Panc1 (cell line): ENCODE measurements at regions not wholly inside any gene's neighbourhood (a gene's known extent, or its start where the extent isn't known, plus 50 kb on each side); places are given as distances from the start of the nearest gene placed in this dataset.

Experiments
- POLR2AphosphoS5 ChIP-seq: IDR thresholded peaks from 2 replicates; pipeline ENCODE4 v1.6.1; 2012; ENCODE audit warnings: mild to moderate bottlenecking, low read depth, low read length, moderate library complexity
- SIN3A ChIP-seq: IDR thresholded peaks from 2 replicates; pipeline ENCODE4 v1.6.1; 2012; ENCODE audit warnings: low read depth, mild to moderate bottlenecking, low read length, moderate library complexity, borderline replicate concordance; ENCODE audit not compliant: insufficient read depth
- TF ChIP-seq, protein P1 (sequence below): fragments of 450-650 bp; IDR thresholded peaks from 2 replicates; pipeline ENCODE4 v1.5.1; 2017; ENCODE audit warnings: mild to moderate bottlenecking
- TF ChIP-seq, protein P2 (sequence below), 2 experiments: IDR thresholded peaks; 2 replicates each; pipeline ENCODE4 v1.6.1; 2011 to 2012; ENCODE audit warnings: low read depth in 2 of 2, control low read depth in 1 of 2, low read length in 1 of 2, mild to moderate bottlenecking in 1 of 2, moderate library complexity in 1 of 2; ENCODE audit not compliant: insufficient read depth in 1 of 2

DNA sequence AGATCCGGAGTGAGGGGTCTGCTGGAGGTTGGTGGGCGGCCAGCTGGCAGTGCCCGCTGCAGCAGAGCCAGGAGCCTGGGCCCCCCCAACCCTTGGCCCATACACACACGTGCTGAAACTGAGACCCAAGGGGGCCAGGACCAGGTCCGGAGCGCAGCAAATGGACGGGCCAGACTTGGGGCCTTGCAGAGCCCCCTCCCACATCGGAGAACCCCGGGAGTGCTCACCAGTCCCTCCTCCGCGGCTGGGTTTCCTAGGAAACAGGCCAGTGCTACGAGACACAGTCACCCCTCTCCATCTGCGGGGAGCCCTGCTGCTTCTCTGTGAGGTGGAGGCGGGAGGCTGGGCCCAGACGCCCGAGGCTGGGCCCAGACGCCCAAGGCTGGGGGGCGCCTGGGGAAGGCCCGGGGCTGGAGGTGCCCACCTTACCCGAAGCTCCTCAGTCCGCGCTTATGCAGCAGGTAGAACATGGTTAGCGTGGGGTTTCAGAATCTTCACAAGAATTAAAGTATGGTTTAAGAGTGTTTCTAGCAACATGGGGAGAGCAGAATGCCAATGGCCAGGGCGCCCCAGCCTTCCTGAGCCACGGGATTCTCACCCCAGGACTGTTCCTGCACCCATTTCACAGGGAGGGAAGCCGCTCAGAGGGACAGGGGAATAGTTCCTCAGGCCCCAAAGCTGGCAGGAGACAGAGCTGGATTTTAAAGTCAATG, 135.0 kb upstream of the PRR20G start:
- TF ChIP-seq, protein P1, sequence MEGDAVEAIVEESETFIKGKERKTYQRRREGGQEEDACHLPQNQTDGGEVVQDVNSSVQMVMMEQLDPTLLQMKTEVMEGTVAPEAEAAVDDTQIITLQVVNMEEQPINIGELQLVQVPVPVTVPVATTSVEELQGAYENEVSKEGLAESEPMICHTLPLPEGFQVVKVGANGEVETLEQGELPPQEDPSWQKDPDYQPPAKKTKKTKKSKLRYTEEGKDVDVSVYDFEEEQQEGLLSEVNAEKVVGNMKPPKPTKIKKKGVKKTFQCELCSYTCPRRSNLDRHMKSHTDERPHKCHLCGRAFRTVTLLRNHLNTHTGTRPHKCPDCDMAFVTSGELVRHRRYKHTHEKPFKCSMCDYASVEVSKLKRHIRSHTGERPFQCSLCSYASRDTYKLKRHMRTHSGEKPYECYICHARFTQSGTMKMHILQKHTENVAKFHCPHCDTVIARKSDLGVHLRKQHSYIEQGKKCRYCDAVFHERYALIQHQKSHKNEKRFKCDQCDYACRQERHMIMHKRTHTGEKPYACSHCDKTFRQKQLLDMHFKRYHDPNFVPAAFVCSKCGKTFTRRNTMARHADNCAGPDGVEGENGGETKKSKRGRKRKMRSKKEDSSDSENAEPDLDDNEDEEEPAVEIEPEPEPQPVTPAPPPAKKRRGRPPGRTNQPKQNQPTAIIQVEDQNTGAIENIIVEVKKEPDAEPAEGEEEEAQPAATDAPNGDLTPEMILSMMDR = no peak
- TF ChIP-seq, protein P2, sequence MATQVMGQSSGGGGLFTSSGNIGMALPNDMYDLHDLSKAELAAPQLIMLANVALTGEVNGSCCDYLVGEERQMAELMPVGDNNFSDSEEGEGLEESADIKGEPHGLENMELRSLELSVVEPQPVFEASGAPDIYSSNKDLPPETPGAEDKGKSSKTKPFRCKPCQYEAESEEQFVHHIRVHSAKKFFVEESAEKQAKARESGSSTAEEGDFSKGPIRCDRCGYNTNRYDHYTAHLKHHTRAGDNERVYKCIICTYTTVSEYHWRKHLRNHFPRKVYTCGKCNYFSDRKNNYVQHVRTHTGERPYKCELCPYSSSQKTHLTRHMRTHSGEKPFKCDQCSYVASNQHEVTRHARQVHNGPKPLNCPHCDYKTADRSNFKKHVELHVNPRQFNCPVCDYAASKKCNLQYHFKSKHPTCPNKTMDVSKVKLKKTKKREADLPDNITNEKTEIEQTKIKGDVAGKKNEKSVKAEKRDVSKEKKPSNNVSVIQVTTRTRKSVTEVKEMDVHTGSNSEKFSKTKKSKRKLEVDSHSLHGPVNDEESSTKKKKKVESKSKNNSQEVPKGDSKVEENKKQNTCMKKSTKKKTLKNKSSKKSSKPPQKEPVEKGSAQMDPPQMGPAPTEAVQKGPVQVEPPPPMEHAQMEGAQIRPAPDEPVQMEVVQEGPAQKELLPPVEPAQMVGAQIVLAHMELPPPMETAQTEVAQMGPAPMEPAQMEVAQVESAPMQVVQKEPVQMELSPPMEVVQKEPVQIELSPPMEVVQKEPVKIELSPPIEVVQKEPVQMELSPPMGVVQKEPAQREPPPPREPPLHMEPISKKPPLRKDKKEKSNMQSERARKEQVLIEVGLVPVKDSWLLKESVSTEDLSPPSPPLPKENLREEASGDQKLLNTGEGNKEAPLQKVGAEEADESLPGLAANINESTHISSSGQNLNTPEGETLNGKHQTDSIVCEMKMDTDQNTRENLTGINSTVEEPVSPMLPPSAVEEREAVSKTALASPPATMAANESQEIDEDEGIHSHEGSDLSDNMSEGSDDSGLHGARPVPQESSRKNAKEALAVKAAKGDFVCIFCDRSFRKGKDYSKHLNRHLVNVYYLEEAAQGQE (IDR thresholded peaks at IDR 0.05; ENCODE audit: insufficient read depth in 1 of 2, low read depth in 2 of 2, low read length in 1 of 2) = no peak
- TF ChIP-seq POLR2AphosphoS5 = no peak
- TF ChIP-seq SIN3A = no peak
